ENCODE measurements at regions not wholly inside any gene's neighbourhood (a gene's known extent, or its start where the extent isn't known, plus 50 kb on each side); places are given as distances from the start of the nearest gene placed in this dataset.

DNA sequence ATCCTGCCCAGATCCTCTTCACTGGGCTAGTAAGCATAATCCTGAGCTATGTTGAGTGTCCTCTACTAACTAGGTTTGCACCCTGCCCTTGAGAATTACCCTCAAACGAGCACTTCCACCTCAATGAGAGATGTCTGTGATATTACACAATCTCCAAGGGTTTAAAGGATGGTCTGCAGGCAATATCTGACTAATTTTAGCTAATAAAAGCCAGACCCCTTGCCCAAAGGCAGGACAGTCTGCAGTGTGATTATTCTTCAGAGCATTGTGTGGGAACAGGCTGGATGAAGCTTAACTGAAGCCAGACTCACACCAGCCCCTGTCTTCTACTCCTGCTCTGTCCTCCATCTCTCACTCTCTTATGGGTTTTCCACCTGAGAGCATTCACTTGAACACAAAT is 544.9 kb upstream of the DDX18 start:
- DNase-seq = no peak
- Histone ChIP-seq H3K9me3 (replicated peaks) (peaks cover 20% of the 10 kb centered on the region), H3K27me3 (ENCODE audit: low read depth) (no peaks in the 10 kb centered on the region), H3K4me1 (no peaks in the 10 kb centered on the region), H3K4me3 (no peak overlapping the region), H3K36me3 (no peaks in the 10 kb centered on the region), H3K27ac (replicated peaks) (no peak overlapping the region)
- TF ChIP-seq, protein P1, sequence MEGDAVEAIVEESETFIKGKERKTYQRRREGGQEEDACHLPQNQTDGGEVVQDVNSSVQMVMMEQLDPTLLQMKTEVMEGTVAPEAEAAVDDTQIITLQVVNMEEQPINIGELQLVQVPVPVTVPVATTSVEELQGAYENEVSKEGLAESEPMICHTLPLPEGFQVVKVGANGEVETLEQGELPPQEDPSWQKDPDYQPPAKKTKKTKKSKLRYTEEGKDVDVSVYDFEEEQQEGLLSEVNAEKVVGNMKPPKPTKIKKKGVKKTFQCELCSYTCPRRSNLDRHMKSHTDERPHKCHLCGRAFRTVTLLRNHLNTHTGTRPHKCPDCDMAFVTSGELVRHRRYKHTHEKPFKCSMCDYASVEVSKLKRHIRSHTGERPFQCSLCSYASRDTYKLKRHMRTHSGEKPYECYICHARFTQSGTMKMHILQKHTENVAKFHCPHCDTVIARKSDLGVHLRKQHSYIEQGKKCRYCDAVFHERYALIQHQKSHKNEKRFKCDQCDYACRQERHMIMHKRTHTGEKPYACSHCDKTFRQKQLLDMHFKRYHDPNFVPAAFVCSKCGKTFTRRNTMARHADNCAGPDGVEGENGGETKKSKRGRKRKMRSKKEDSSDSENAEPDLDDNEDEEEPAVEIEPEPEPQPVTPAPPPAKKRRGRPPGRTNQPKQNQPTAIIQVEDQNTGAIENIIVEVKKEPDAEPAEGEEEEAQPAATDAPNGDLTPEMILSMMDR (IDR thresholded peaks at IDR 0.05; ENCODE audit: borderline replicate concordance) = no peak
- intact Hi-C loops (cut with micrococcal nuclease) = no loop called here

DNA sequence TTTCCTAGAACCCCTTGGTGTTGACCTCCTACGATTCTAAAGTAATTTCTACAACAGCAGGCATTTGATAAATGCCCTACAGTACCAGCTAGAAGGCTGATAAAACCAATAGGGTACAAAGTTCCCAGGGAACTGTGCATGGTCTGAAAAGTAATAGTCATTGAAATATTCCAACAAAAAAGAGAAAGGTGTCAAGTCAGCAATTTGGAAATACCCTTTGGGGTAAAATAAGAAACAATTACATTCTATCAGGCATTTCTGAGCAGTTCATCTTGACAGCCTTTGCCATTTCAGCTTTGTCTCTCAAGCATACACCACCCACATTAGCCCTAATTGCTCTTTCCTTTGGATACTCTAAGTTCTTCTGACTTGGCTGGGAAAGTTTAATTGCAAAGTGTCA is 542.9 kb upstream of the DDX18 start:
- DNase-seq = no peak
- no peaks in the 10 kb centered on the region for H3K27me3 ChIP-seq (ENCODE audit: low read depth)
- TF ChIP-seq, protein P1 (IDR thresholded peaks at IDR 0.05; ENCODE audit: borderline replicate concordance) = no peak
- H3K36me3 ChIP-seq = no peaks in the 10 kb centered on the region
- peaks cover 20% of the 10 kb centered on the region for H3K9me3 ChIP-seq (replicated peaks)
- intact Hi-C loops (cut with micrococcal nuclease) = no loop called here
- no peak overlapping the region for H3K27ac ChIP-seq (replicated peaks)
- H3K4me3 ChIP-seq = no peak overlapping the region
- no peaks in the 10 kb centered on the region for H3K4me1 ChIP-seq

DNA sequence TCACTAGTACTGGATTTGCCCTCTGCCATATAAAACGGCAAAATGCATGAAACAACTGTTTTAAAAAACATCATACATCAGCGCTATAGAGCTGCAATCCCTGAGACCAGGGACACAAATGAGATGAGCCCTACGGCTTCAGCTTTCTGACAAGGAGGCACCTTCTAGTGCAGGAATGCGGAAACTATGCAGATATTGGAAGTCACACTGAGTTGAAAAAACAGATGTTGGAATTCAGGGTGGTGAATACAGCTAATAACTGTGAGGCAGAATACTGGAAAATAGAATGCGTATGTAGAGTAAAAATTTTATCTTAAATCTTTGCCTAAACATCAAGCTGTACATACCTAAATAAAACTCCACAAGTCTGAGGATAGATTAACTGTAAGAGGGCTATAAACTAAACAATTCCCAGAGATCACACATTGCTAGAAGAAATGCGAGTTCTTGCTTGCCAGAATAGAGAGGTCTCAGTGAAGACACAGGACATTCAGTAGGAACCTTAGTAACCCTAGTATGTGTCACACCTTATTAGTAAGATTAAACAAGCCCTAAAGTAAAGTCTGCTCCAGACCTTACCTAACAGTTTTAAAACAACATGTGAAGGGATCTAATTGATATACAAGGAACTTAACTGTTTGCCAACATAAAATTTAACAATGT is 541.4 kb upstream of the DDX18 start:
- no peak overlapping the region for H3K27ac ChIP-seq (replicated peaks)
- DNase-seq = no peak
- no peaks in the 10 kb centered on the region for H3K4me1 ChIP-seq
- H3K36me3 ChIP-seq = no peaks in the 10 kb centered on the region
- intact Hi-C loops (cut with micrococcal nuclease) = no loop called here
- H3K9me3 ChIP-seq (replicated peaks) = peaks cover 15% of the 10 kb centered on the region
- H3K27me3 ChIP-seq (ENCODE audit: low read depth) = no peaks in the 10 kb centered on the region
- TF ChIP-seq, protein P1 (IDR thresholded peaks at IDR 0.05; ENCODE audit: borderline replicate concordance) = no peak
- no peak overlapping the region for H3K4me3 ChIP-seq

DNA sequence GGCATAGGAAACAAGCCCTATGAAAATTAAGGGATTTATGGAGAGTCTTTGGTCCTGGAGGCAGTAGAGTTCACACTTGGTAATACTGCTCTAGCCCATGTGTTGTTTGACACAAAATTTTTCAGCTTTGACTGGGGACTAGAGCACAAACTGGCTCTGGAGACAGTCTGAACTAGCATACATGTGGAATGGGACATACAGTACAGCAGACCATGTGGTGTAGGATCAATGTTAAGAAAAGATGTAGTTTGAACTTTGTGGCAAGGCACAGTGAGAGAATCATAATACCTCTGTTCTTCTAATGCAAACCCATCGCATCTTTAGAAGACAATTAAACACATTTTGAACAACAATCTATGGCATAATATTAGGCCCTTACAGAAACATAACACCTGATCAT is 521.5 kb upstream of the DDX18 start:
- TF ChIP-seq, protein P1 (IDR thresholded peaks at IDR 0.05; ENCODE audit: borderline replicate concordance) = no peak
- no peak overlapping the region for H3K4me3 ChIP-seq

DNA sequence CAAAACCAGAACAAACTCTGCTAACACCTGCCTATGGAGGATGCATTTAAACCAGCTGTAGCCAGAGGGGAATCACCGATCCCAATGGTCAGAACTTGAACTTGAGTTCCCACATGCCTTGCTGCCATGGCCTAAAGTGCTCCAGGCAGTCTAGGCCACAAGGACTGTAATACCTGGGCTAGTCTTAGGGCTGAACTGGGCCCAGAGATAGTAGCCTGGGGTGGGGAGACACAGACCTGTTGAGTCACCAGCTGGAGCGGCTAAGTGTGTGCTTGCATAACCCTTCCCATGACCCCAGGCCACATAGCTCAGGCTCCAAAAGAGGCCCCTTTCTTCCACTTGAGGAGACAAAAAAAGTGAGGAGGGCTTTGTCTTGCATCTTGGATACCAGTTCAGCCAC is 515.0 kb upstream of the DDX18 start:
- DNase-seq = no peak
- Histone ChIP-seq H3K4me1 (no peaks in the 10 kb centered on the region), H3K27ac (replicated peaks) (no peak overlapping the region), H3K36me3 (no peaks in the 10 kb centered on the region), H3K9me3 (replicated peaks) (peaks cover 26% of the 10 kb centered on the region), H3K4me3 (no peak overlapping the region), H3K27me3 (ENCODE audit: low read depth) (no peaks in the 10 kb centered on the region)
- intact Hi-C loops (cut with micrococcal nuclease) = no loop called here
- TF ChIP-seq, protein P1 (IDR thresholded peaks at IDR 0.05; ENCODE audit: borderline replicate concordance) = no peak

More for the DNA sequence above, 521.5 kb upstream of the DDX18 start:
- intact Hi-C loops (cut with micrococcal nuclease) = no loop called here
- DNase-seq = no peak
- Histone ChIP-seq H3K4me1 (no peaks in the 10 kb centered on the region), H3K36me3 (no peaks in the 10 kb centered on the region), H3K27ac (replicated peaks) (no peak overlapping the region), H3K9me3 (replicated peaks) (peaks cover 3% of the 10 kb centered on the region), H3K27me3 (ENCODE audit: low read depth) (no peaks in the 10 kb centered on the region)

Data from left ventricle myocardium inferior (tissue), 1 donor.